A673 (cell line): ENCODE measurements at regions not wholly inside any gene's neighbourhood (a gene's known extent, or its start where the extent isn't known, plus 50 kb on each side); places are given as distances from the start of the nearest gene placed in this dataset.

ENCODE experiments used
- BruUV-seq: library from RNA; stranded (reverse); fragments of 400-500 nt; replicated peaks from 2 replicates; lab custom pipeline; 2021; lab: Mats Ljungman, UMichigan
- CTCF ChIA-PET: fragments of 300-600 bp; sonication (Branson Sonifier 250); formaldehyde crosslinking; loops from one replicate; lab custom pipeline; 2022; ENCODE audit warnings: antibody characterized with exemption; lab: Charles Lee
- POLR2A ChIA-PET: fragments of 300-600 bp; sonication (Branson Sonifier 250); formaldehyde crosslinking; loops from one replicate; lab custom pipeline; 2022; ENCODE audit warnings: antibody characterized with exemption; ENCODE audit not compliant: low non-redundant PET; lab: Charles Lee
- DNase-seq: peaks from one replicate; pipeline ENCODE4 v3.0.0-alpha.2; 2015; ENCODE audit warnings: low spot score
- H3K27ac ChIP-seq: fragments of 200-600 bp; sonication (generic); 2 replicates; pipeline ENCODE4 v1.5.1; 2016; ENCODE audit warnings: mixed run types, low read depth, mild to moderate bottlenecking, mixed read lengths, antibody characterized with exemption, low read length; ENCODE audit not compliant: poor library complexity, severe bottlenecking
- H3K27me3 ChIP-seq: fragments of 200-600 bp; sonication (generic); replicated peaks from 2 replicates; pipeline ENCODE4 v1.6.1; 2017; ENCODE audit warnings: mixed run types, low read depth, mild to moderate bottlenecking, mixed read lengths, antibody characterized with exemption, low read length; ENCODE audit not compliant: insufficient read depth, poor library complexity
- H3K36me3 ChIP-seq: fragments of 200-600 bp; sonication (generic); 2 replicates; pipeline ENCODE4 v1.6.1; 2016; ENCODE audit warnings: mixed run types, mild to moderate bottlenecking, mixed read lengths, antibody characterized with exemption, low read length; ENCODE audit not compliant: insufficient read depth, poor library complexity, severe bottlenecking
- H3K4me1 ChIP-seq: fragments of 200-600 bp; sonication (generic); 2 replicates; pipeline ENCODE4 v1.6.1; 2017; ENCODE audit warnings: mixed run types, mild to moderate bottlenecking, mixed read lengths, antibody characterized with exemption, low read length; ENCODE audit not compliant: insufficient read depth, poor library complexity, severe bottlenecking
- H3K4me3 ChIP-seq: fragments of 200-600 bp; sonication (generic); 2 replicates; pipeline ENCODE4 v1.5.1; 2016; ENCODE audit warnings: low read depth, mixed run types, mild to moderate bottlenecking, mixed read lengths, low read length; ENCODE audit not compliant: poor library complexity, severe bottlenecking
- H3K9me3 ChIP-seq: fragments of 200-600 bp; sonication (generic); 2 replicates; pipeline ENCODE4 v1.6.1; 2016; ENCODE audit warnings: mixed run types, low read depth, mild to moderate bottlenecking, mixed read lengths, antibody characterized with exemption, low read length; ENCODE audit not compliant: poor library complexity, severe bottlenecking
- CTCF ChIP-seq: fragments of 300-800, 200-600 bp; sonication (generic); conservative IDR thresholded peaks from 2 replicates; pipeline ENCODE4 v1.5.1; 2017; ENCODE audit warnings: low read depth, mild to moderate bottlenecking, antibody characterized with exemption, low read length, moderate library complexity, mixed read lengths
- EZH2 ChIP-seq: fragments of 200-600 bp; sonication (generic); IDR thresholded peaks from 2 replicates; pipeline ENCODE4 v1.6.1; 2017; ENCODE audit warnings: borderline replicate concordance, low read depth, mild to moderate bottlenecking, mixed read lengths, antibody characterized with exemption, low read length; ENCODE audit not compliant: poor library complexity, severe bottlenecking
- intact Hi-C: fragments of 100-400 bp; cut with micrococcal nuclease; formaldehyde crosslinking; loops from one replicate; pipeline ENCODE4 v1.10.0; 2022; ENCODE audit not compliant: unreplicated experiment

DNA sequence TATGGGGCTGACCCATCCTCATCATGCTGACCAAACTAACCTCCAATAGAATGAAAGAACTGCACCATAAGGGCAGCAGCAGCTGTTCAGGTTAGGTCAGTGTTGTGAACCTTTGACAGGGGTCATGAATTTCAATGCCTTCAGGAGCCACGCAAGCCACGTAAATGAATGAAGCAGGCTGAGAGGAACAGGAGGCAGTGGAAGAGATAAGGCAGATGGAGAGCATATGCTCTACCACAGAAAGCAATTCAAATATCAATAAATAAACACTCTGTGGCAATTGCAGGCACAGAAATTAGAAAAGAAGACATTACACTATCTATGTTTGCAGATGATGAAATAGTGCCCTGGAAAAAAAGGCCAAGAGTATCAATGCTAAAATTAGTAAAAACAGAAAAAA, 56.3 kb downstream of the SCG2 start:
- no peaks in the 10 kb centered on the region for H3K27me3 ChIP-seq
- no TSS peak for BruUV-seq
- H3K4me3 ChIP-seq = no peak overlapping the region
- DNase-seq = no peak
- no peaks in the 10 kb centered on the region for H3K36me3 ChIP-seq
- H3K4me1 ChIP-seq = peaks cover 30% of the 10 kb centered on the region
- no peak overlapping the region for H3K27ac ChIP-seq
- CTCF ChIA-PET = no interaction called here
- no peaks in the 10 kb centered on the region for H3K9me3 ChIP-seq
- TF ChIP-seq EZH2 (no peak), CTCF (no peak)
- POLR2A ChIA-PET = no interaction called here
- intact Hi-C loops = no loop called here
